Stimulated activated CD8-positive, alpha-beta memory T cell treated with anti-CD3 and anti-CD28 coated beads, Interleukin-7, amount 100 ng/mL, for 4 hours (primary cell): ENCODE measurements at regions not wholly inside any gene's neighbourhood (a gene's known extent, or its start where the extent isn't known, plus 50 kb on each side); places are given as distances from the start of the nearest gene placed in this dataset.

Experiments
- DNase-seq, 2 donors: peaks; one replicate each; pipeline ENCODE4 v3.0.0-alpha.2; 2020; ENCODE audit warnings: low read depth in 2 of 2

DNA sequence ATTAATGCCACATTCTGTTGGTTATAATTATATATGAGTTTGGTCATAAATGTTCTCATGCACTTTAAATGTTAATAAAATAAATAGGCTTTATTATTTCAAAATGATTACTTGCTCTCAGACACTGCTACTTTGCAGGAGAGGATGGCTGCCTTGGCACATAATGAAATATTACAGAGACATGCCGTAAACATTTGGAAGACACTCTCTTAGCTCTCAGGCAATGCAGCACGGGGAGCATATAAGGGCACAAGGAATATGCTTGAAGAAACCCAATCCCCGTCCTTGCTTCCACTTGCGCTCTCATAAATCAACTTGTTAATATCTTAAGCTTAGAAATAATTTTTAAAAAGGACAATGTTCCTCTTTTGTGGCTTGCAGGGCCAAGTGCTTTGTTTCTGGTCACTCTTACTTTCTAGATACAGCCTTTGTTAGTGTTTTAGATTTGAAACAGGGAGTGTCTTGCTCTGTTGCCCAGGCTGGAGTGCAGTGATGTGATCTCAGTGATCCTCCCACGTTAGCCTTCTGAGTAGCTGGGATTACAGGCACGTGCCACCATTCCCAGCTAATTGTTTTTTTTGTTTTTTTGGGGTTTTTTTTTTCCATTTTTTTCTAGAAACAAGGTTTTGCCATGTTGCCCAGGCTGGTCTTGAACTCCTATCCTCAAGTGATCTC is 445.0 kb downstream of the SPRY1 start:
- no peak for DNase-seq

DNA sequence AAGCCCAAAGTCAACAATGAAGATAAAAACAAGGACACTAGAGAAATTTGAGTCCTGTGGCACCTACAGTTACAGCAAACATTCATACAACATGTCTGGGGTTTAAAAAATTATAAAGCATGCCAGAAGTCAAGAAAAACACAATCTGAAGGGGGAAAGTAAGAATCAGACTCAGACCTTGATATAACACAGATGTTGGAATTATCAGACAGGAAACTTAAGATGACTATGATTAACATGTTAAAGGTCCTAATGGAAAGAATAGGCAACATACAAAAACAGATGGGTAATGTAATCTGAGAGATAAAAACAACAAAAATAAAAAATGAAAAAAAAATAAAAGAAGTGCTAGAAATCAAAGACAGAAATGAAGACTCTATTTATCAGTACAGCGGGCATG is 446.5 kb downstream of the SPRY1 start:
- no peak for DNase-seq

DNA sequence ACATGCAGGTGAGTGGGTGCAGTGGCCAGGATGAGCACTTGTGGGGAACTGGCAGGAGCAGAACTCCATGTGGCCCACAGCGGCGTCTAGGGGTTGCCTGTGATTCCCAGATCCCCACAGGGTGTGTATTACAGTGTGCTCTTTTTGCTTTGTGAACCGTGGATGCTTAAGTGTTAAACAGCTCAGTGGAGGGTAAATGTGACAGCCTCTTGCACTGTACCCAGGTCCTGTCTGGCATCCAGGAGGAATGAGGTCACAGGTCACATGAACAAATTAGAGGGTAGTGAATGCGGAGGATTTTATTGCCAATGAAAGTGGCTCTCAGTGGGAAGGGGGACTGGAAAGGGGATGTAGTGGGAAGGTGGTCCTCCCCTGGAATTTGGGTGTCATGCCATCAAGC is 447.8 kb downstream of the SPRY1 start:
- DNase-seq = no peak

DNA sequence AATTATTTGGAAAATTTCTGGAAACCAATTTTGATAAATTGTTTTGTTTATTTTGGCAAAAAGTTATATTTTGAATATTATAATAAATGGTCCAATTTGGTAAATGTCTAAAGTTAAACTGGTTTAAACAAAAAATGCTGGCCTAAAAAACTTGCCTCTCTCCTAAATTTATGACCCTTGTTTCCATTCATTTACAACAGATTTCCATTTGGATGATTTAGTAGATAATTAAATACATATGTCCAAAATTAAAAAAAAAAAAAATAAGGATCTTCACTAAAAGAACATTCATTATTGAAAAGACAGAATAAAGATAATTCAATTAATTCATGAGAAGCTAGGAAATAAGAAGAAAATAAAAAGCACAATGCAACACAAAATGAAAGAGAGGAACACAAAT is 449.5 kb downstream of the SPRY1 start:
- DNase-seq = no peak

DNA sequence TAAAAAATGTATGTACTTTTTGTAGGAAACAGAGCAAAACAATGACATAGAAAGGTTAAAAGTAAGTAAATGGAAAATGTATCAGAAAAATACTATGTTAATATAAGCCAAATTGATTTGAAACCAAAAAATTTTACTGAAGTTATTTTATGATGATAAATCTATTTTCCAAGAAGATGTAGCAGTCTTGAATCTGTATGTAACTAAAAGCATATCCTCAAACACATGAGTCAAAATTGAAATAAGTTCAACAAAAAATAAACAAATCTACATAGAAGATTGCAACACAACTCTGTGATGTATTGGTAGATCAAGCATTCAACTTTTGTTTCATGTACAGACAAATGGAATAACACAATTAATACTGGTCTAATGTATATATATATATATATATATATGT is 450.0 kb downstream of the SPRY1 start:
- no peak for DNase-seq

DNA sequence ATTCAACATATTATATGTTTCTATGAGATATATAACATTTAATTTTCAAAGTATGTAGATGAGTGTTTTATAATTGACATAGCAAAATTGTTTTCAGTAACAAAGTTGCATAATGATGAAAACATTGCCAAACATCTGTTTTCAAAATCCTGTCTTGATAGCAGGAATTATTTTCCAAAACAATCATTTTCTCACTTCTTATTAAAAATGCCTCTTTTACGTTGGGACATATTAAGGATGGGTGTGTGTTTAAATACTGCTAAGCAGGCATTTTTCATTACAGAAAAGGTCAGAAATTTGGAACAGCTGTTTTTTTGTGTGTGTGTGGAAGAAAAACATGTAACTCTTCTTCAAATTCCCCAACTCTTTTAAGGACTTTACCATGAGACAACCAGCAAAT is 452.0 kb downstream of the SPRY1 start:
- DNase-seq = no peak

DNA sequence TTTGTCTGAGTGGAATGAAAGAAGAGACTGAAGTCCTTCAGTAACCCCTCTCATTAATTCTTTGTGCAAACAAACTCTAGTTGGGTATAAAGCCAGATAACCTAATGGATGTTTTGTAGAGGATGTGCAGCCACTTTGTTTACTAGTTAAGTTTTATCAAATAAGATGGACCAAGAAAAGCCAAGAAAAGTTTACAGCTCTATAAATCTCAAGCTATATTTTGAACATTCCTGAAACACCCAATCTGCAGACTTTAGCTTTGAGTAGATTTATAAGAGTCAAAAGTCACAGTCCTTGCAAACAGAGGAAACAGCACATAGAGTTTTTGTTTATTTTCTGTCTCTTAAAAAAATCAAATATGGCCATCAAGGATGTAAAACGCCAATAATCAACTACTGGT is 452.9 kb downstream of the SPRY1 start:
- DNase-seq = no peak

DNA sequence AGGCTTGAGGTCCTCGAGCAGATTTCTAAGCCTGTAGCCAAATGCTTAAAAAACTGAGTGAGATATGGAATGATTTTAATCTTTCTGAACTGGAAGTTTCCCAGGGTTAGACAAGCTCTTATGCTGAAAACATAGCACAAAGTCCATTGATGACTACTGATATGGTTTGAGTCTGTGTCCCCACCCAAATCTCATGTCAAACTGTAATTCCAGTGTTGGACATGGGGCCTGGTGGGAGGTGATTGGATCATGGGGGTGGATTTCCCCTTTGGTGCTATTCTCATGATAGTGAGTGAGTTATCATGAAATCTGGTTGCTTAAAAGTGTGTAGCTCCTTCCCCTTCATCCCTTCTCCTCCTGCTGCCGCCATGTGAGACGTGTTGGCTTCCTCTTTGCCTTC is 454.9 kb downstream of the SPRY1 start:
- DNase-seq = no peak

DNA sequence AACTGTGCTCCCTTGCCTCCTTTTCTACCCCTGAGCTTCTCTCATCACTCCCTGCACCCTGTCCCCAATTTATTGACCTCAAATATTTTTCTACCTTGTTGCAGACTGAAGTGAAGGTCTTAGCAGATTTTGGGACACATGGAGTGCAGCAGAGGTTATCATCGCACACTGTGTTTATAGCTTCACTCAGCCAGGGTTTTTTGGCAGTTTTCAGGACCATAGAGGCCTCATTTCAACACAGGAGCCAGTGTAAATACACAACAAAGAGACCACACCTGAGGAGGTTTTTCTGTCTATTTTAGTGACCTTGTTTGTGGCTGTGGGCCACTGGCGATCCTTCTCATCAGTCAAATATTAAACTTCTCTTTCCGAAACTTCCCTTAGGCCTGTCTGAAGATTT is 457.1 kb downstream of the SPRY1 start:
- DNase-seq = no peak

DNA sequence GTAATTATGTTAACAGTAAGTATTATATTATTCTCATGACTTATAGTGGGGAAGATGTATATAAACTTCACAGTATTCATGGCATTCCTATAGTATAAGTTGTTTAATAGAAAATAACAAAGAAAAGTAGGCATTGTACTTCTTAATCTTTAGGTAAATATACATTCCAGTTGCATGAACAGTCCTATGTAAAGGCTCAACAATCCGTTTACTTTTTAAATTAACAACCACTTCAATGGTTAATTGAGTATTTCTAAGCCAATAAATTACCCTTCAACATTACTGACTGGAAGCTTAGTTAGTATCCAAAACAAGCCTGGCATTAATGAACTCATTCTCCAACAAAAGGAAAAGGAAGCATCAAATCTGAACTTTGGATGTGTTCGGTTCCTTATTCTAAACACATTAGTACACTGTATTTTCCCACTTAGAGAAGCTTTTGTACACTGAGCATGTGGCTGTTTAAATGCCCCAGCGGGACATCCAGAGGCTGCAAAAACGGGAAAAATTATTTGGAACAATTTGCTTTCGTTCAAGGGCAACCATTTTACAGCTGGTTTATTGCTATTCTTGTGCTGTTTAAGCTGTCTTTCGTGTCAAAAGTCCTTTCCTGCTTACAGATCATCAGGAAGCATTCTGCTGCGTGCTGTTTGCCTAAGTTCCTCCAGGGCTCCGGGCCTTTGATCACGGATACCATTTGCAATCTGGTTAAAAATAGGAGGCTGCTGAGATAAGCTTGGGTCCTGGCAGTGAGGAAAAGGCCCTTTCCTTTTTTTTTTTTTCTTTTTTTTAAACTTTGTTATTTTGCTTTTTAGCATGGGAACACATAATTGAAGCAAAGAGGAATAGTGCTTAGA is 460.3 kb downstream of the SPRY1 start:
- no peak for DNase-seq

DNA sequence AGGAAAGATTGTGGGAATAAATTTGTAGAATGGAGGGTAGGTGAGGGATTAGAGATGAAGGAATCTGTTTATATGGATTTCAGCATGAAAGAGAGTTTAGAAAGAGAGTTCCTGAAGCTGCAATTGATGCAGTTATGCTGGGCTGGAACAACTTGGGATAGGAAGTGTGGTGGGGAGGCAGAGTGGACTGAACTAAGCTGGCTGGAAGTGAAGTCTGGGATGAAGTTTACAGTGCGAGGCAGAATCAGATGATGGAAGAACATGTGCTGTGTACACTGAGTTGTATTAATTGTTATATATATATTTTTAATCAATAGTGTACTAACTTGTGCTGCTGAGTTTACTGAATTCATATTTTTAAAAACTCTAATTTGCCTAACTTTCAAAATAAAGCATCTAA is 461.9 kb downstream of the SPRY1 start:
- DNase-seq = no peak

DNA sequence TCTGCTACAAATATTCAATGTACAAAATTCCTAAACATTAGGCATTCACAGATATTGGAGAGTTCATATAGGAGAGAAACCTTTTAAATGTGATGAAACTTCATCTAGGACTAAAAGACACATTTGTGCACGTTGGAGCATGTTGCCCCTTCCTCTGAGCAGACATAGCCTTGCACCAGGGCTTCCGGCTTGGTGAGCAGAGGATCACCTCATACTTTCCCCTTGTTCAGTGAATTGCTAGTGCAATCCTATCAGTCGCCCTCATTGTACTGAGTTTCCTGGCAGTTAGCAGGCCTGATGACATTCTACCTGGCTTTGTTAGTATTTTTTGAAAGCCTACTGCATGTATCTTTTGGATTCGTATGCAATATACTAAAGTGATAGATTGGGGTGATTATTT is 466.2 kb downstream of the SPRY1 start:
- no peak for DNase-seq

DNA sequence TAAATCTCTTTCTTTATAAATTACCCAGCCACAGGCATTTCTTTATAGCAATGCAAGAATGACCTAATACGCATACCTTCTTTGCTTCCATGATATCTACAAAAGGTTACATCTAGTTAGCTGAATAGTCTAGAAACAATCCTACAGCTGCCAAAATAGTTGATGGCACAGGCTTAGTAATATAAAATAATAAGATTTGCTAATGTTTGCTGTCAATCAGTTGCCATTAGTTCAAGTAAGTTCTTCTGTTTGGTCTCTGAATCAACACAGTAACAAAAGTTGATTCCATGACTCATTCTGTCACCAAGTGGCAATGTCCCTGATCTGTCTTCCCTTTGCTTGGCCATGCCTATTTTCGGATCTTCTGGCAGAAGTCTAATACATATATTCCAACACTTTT is 470.2 kb downstream of the SPRY1 start:
- no peak for DNase-seq

DNA sequence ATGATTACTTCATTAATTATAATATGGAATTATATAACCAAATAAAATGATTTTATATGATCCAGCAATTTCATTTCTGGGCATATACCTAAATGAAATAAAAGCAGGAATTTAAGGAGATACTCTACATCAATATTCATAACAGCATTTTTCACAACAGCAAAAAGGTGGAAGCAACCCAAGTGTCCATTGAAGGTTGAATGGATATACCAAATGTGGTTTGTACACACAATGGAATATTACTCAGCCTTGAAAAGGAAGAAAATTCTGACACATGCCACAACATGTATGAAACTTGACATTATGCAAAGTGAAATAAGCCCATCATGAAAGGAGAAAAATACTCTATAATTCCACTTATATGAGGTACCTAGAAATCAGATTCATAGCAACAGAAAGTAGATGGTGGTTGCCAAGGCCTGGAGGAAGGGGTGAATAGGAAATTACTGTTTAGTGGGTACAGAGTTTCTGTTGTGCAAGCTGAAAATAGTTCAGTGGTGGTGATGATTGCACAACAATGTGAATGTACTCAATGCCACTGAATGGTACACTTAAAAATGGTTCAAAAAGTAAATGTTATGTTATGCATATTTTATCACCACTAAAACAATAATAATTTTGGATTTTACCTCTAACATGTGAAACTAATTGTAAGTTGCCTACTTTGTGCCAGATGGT is 471.5 kb downstream of the SPRY1 start:
- no peak for DNase-seq

DNA sequence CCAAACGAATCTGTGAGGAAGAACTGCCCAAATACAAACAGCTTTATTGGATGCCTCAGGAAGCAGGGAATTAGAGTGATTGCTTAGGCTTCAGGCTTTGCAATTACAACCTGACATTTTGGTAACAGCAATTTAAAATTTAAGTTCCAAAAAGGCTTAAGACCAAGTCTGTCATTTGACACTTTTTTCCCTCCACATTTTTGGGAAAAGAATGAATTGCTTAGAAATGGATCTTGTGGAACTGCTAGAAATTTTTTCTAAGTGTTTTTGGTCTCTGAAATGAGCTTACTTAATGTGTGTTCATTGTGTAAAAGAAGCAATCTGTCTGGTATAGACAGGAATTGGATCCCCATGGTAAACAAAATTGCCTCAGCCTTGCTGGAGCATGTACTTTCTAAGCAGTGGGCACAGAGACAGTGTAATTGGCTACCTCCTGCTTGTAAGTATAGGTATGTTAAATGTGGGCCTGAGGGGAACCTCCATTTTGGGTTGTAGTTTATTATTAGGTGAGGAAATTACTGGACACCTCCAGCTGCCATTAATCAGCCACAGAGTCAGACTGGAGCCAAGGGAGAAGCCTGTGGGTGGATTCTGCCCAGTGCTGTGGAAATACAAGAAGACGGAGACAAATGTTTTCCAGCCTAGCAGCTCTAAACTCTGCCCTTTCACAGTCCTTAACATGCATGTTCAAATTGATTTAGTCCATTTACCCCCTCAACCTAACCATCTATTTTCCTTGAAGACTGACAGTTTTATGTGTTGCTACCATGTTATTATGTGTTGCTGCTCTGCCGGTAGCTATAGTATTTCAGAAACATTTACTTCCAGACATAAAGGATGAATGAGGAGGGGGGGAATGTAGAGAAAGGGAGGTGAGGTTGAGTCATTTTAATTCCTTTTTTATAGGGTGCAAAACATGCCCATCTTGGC is 473.0 kb downstream of the SPRY1 start:
- no peak for DNase-seq

DNA sequence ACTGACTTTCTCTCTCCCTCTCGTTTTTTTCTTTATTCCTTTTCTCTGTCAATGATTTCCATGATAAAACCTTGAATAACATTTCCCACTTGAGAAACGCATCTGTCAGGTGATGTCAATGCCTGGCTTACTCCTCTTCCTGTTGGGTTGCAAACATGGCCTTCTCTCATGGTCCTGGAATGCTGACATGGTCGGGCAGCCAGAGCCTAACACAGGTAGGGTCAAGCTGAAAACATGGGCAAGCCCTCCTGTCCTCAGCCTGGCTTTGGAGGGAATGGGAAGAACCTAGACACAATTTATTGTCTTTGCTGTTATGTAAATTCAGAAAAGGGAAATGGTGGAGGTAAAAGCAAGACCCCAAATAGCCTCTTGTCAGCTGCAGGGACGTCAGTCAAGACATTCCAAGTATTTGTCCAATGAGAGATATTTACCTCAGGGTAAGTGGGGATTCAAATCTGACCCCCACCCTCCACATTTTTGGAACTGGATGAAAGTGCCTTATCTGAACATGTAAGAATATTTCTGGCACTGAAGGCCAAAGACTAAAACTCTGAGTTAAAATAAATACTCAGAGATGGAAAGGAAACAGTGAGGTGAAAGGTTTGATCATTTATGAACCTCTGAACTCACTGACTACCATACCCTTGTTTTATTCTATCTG is 473.8 kb downstream of the SPRY1 start:
- DNase-seq = no peak

DNA sequence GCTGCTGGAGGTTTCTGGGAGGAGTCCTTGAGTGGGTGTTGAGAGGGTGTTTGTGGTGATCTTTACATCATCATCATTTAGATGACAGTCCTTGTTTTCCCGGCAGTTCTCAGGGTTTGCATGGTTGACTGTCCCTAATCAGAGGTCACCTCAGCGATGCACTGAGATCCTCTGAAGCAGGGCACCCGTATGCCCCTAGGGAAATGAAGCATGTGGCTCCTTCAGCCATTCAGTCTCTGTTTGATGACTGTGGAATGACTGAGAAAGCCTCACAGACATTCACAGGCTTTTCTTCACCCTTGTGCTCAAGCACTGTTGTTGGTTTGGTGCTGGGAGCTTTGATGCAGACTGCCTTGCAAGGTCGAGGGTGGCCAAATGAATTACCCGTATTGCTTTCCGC is 474.7 kb downstream of the SPRY1 start:
- no peak for DNase-seq

DNA sequence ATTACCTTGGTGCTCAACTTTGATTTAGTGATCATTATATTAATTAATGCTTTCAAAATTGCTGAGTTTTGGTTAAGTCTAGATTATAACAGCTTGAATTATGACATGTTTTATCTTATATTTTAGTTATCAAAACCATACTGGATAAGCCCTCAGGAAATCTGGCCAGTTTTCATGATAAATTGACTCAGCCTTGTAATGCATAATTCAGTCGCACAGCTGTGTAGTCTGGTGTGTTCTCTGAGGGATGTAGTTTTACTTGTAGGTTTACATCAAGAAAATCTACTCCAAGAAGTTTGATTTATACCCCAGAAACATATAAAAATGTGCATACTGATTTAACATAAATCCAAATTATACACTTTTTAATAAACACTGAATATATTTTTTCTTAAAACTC is 477.5 kb downstream of the SPRY1 start:
- DNase-seq = no peak

DNA sequence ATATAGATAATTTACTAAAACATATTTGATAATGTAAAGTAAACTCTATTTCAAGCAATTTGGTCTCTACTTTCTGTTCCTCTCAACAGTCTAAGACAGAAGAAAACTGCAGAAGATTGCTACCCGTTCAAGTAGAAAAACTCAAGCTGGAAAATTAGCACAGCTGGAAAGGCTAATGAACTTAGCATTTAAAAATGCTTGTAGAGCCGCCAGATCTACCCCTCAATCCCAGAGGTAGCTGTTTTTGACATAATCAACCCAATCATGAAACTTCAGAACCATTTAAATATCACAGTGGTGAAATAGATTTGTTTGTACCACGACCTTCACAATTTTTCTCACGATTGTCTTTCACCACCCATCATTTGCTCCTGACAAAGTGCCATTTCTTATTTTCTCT is 479.5 kb downstream of the SPRY1 start:
- no peak for DNase-seq

DNA sequence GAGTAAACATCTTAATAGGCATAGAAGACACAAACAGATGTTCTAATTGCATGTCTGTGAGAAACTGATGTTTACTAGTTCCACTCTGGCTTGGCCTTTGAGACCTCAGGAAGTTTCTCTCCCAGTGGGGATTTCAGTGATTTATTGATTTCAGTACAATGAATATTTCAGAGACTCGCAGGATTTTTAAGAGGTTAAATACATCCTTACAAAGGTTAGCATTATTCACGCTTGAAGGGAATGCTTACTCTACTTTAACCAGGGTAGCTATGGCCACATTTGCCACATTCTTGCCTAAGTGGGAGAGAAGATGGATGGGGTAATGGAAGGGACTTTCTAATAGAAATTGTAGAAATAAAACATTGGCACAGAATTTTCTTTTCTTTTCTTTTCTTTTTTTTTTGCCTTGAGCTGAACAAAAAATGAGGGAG is 480.1 kb downstream of the SPRY1 start:
- no peak for DNase-seq

DNA sequence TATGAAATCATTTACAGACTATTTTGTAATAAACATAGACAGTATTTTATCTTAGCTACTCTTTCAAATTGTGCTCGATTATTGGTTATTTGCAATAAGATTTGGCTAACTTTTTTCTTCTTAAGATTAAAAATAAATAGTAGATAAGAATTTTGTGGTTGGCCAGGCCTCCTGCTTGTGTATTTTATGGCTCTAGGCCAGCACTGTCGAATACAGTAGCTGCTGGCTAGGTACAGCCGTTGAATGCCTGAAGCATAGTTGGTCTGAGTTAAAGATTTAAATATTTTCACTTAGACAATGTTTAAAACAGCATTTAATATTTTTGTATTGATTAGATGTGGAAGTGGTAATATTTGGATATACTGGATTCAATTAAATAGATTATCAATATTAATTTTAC is 481.0 kb downstream of the SPRY1 start:
- no peak for DNase-seq
